ENCODE measurements at regions not wholly inside any gene's neighbourhood (a gene's known extent, or its start where the extent isn't known, plus 50 kb on each side); places are given as distances from the start of the nearest gene placed in this dataset.

- Histone ChIP-seq H3K27ac (ENCODE audit: low read depth, low read length) (no peak overlapping the region), H3K9me3 (ENCODE audit: control insufficient read depth, insufficient read depth, low read depth, low read length) (0 out of 2 replicates have a peak, but pooled peaks cover 6% of the 10 kb centered on the region), H3K27me3 (ENCODE audit: control insufficient read depth, insufficient read depth, low read length) (no peaks in the 10 kb centered on the region), H3K4me3 (ENCODE audit: low read depth, low read length) (no peak overlapping the region), H3K9ac (ENCODE audit: low read length) (no peak overlapping the region), H3K4me1 (ENCODE audit: control insufficient read depth, insufficient read depth, low read length) (no peaks in the 10 kb centered on the region), H3K36me3 (ENCODE audit: control insufficient read depth, insufficient read depth, low read length) (no peaks in the 10 kb centered on the region)
Measured at GRCh38 chr2:3981446-3981987, 278.1 kb downstream of the DCDC2C start.

- H3K4me1 ChIP-seq (ENCODE audit: control insufficient read depth, insufficient read depth, low read length), result no peaks in the 10 kb centered on the region
- H3K9me3 ChIP-seq (ENCODE audit: control insufficient read depth, insufficient read depth, low read depth, low read length), result 0 out of 2 replicates have a peak, but pooled peaks cover 6% of the 10 kb centered on the region
- H3K9ac ChIP-seq (ENCODE audit: low read length), result no peak overlapping the region
- no peak overlapping the region for H3K27ac ChIP-seq (ENCODE audit: low read depth, low read length)
- no peaks in the 10 kb centered on the region for H3K36me3 ChIP-seq (ENCODE audit: control insufficient read depth, insufficient read depth, low read length)
- no peaks in the 10 kb centered on the region for H3K27me3 ChIP-seq (ENCODE audit: control insufficient read depth, insufficient read depth, low read length)
- H3K4me3 ChIP-seq (ENCODE audit: low read depth, low read length), result no peak overlapping the region
Measured at GRCh38 chr2:3982160-3982559, 278.8 kb downstream of the DCDC2C start.

- no peaks in the 10 kb centered on the region for H3K36me3 ChIP-seq (ENCODE audit: control insufficient read depth, insufficient read depth, low read length)
- H3K9me3 ChIP-seq (ENCODE audit: control insufficient read depth, insufficient read depth, low read depth, low read length), result peaks cover 19% of the 10 kb centered on the region
- H3K4me1 ChIP-seq (ENCODE audit: control insufficient read depth, insufficient read depth, low read length), result no peaks in the 10 kb centered on the region
- no peaks in the 10 kb centered on the region for H3K27me3 ChIP-seq (ENCODE audit: control insufficient read depth, insufficient read depth, low read length)
- no peak overlapping the region for H3K4me3 ChIP-seq (ENCODE audit: low read depth, low read length)
- no peak overlapping the region for H3K27ac ChIP-seq (ENCODE audit: low read depth, low read length)
- H3K9ac ChIP-seq (ENCODE audit: low read length), result no peak overlapping the region
Measured at GRCh38 chr2:3986063-3986462, 282.7 kb downstream of the DCDC2C start.

DNA sequence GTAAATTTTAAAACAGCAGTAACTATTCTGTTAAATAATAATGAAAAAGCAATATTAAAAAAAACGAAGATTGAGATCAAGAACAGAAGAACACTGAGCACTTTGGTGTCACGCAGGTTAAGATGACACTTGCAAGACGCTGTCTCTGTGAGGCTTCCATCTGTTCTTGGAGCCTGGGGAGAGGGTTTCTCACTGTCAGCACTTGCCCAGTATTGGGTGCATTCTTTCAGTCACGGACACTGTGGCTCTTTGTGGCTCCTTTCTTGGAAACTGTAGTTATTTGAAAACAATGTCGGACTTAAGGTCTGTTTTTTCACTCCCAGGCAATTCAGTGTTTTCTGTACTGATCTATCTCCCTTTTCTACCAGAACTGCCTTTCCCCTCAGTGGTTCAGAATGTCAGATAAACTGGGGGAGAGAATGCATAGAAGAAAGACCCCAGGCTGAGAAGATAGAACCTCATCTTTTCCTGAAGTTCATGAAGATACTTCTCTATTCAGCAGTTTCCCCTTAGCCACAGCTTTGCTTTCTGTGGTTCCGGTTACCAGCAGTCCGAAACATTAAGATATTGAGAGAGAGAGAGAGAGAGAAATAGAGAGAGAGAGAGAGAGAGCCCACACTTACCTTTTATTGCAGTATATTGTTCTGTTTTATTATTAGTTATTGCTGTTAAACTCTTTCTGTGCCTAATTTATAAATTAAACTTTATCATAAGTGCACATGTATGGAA, 283.3 kb downstream of the DCDC2C start:
- no peaks in the 10 kb centered on the region for H3K36me3 ChIP-seq (ENCODE audit: control insufficient read depth, insufficient read depth, low read length)
- H3K27ac ChIP-seq (ENCODE audit: low read depth, low read length), result no peak overlapping the region
- no peak overlapping the region for H3K4me3 ChIP-seq (ENCODE audit: low read depth, low read length)
- H3K4me1 ChIP-seq (ENCODE audit: control insufficient read depth, insufficient read depth, low read length), result no peaks in the 10 kb centered on the region
- peaks cover 22% of the 10 kb centered on the region for H3K9me3 ChIP-seq (ENCODE audit: control insufficient read depth, insufficient read depth, low read depth, low read length)
- H3K9ac ChIP-seq (ENCODE audit: low read length), result no peak overlapping the region
- H3K27me3 ChIP-seq (ENCODE audit: control insufficient read depth, insufficient read depth, low read length), result no peaks in the 10 kb centered on the region

DNA sequence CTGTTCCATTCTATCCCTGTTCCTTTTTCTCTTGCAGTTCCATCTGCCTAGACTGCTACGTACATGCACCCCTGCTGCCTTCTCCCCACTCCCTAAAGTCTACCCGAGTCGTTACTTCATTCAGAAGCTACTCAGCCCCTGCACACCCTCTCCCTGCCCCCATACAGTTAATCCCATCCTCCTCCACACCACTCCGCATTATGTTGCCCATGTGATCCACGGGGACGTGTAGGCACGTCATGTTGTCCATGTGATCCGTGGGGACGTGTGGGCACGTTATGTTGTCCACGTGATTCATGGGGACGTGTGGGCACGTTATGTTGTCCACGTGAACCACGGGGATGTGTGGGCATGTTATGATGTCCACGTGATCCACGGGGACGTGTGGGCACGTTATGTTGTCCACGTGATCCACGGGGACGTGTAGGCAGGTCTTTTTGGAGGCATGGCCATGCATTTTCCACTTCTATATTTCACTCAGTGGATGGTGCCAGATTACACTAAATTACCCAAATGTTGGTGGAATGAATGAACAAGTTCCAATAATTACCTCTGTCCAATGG, 299.5 kb downstream of the DCDC2C start:
- Histone ChIP-seq H3K9me3 (ENCODE audit: control insufficient read depth, insufficient read depth, low read depth, low read length) (peaks cover 17% of the 10 kb centered on the region; the same call in 1 of the 2 replicates), H3K27me3 (ENCODE audit: control insufficient read depth, insufficient read depth, low read length) (no peaks in the 10 kb centered on the region; the same call in 1 of the 2 replicates), H3K4me1 (ENCODE audit: control insufficient read depth, insufficient read depth, low read length) (no peaks in the 10 kb centered on the region), H3K4me3 (ENCODE audit: low read depth, low read length) (no peak overlapping the region), H3K27ac (ENCODE audit: low read depth, low read length) (no peak overlapping the region), H3K9ac (ENCODE audit: low read length) (no peak overlapping the region), H3K36me3 (ENCODE audit: control insufficient read depth, insufficient read depth, low read length) (no peaks in the 10 kb centered on the region)

- Histone ChIP-seq H3K27ac (ENCODE audit: low read depth, low read length) (no peak overlapping the region), H3K4me3 (ENCODE audit: low read depth, low read length) (no peak overlapping the region), H3K4me1 (ENCODE audit: control insufficient read depth, insufficient read depth, low read length) (no peaks in the 10 kb centered on the region), H3K27me3 (ENCODE audit: control insufficient read depth, insufficient read depth, low read length) (no peaks in the 10 kb centered on the region), H3K9me3 (ENCODE audit: control insufficient read depth, insufficient read depth, low read depth, low read length) (peaks cover 32% of the 10 kb centered on the region), H3K9ac (ENCODE audit: low read length) (no peak overlapping the region), H3K36me3 (ENCODE audit: control insufficient read depth, insufficient read depth, low read length) (no peaks in the 10 kb centered on the region)
Measured at GRCh38 chr2:4012197-4012596, 308.8 kb downstream of the DCDC2C start.

DNA sequence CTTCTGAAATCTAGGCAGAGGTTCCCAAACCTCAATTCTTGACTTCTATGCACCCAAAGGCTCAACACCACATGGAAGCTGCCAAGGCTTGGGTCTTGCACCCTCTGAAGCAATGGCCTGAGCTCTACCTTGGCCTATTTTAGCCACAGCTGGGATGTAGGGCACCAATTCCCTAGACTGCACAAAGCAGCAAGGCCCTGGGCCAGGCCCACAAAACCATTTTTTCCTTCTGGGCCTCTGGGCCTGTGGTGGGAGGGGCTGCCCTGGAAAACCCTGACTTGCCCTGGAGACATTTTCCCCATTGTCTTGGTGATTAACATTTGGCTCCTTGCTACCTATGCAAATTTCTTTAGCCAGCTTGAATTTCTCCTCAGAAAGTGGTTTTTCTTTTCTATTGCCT, 315.2 kb downstream of the DCDC2C start:
- Histone ChIP-seq H3K36me3 (ENCODE audit: control insufficient read depth, insufficient read depth, low read length) (no peaks in the 10 kb centered on the region), H3K27me3 (ENCODE audit: control insufficient read depth, insufficient read depth, low read length) (no peaks in the 10 kb centered on the region)

GRCh38 chr2:4020153-4020552, 316.8 kb downstream of the DCDC2C start:
- Histone ChIP-seq H3K9ac (ENCODE audit: low read length) (no peak overlapping the region), H3K4me3 (ENCODE audit: low read depth, low read length) (no peak overlapping the region), H3K4me1 (ENCODE audit: control insufficient read depth, insufficient read depth, low read length) (no peaks in the 10 kb centered on the region), H3K27me3 (ENCODE audit: control insufficient read depth, insufficient read depth, low read length) (no peaks in the 10 kb centered on the region), H3K9me3 (ENCODE audit: control insufficient read depth, insufficient read depth, low read depth, low read length) (peaks cover 43% of the 10 kb centered on the region), H3K27ac (ENCODE audit: low read depth, low read length) (no peak overlapping the region), H3K36me3 (ENCODE audit: control insufficient read depth, insufficient read depth, low read length) (no peaks in the 10 kb centered on the region)

More for the DNA sequence above, 315.2 kb downstream of the DCDC2C start:
- no peak overlapping the region for H3K9ac ChIP-seq (ENCODE audit: low read length)
- no peak overlapping the region for H3K4me3 ChIP-seq (ENCODE audit: low read depth, low read length)
- H3K9me3 ChIP-seq (ENCODE audit: control insufficient read depth, insufficient read depth, low read depth, low read length), result peaks cover 49% of the 10 kb centered on the region
- no peak overlapping the region for H3K27ac ChIP-seq (ENCODE audit: low read depth, low read length)
- H3K4me1 ChIP-seq (ENCODE audit: control insufficient read depth, insufficient read depth, low read length), result no peaks in the 10 kb centered on the region

- Histone ChIP-seq H3K9ac (ENCODE audit: low read length) (no peak overlapping the region), H3K27ac (ENCODE audit: low read depth, low read length) (no peak overlapping the region), H3K36me3 (ENCODE audit: control insufficient read depth, insufficient read depth, low read length) (no peaks in the 10 kb centered on the region), H3K4me1 (ENCODE audit: control insufficient read depth, insufficient read depth, low read length) (no peaks in the 10 kb centered on the region), H3K27me3 (ENCODE audit: control insufficient read depth, insufficient read depth, low read length) (no peaks in the 10 kb centered on the region), H3K9me3 (ENCODE audit: control insufficient read depth, insufficient read depth, low read depth, low read length) (peaks cover 43% of the 10 kb centered on the region), H3K4me3 (ENCODE audit: low read depth, low read length) (no peak overlapping the region)
Measured at GRCh38 chr2:4020649-4021048, 317.3 kb downstream of the DCDC2C start.

DNA sequence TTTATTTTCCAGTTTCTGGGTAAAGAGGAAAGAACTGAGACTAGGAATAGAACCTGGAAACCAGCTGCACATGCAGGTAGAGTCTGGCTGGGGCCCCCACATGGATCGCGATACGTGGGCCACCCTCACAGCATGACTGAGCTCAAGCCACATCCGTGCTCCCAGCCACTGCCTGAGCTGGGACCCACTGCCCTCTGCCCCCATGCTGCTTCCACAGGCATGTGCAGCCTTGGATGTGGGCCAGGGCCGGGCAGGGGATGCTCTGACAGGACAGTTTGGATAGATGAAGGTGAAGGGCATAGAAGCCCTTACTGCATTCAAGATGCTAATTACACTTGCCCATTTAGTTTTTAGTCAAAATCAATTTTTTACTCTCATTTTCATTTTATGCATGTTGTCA, 321.2 kb downstream of the DCDC2C start:
- Histone ChIP-seq H3K36me3 (ENCODE audit: control insufficient read depth, insufficient read depth, low read length) (no peaks in the 10 kb centered on the region), H3K9me3 (ENCODE audit: control insufficient read depth, insufficient read depth, low read depth, low read length) (peaks cover 15% of the 10 kb centered on the region), H3K9ac (ENCODE audit: low read length) (no peak overlapping the region), H3K27ac (ENCODE audit: low read depth, low read length) (no peak overlapping the region), H3K4me1 (ENCODE audit: control insufficient read depth, insufficient read depth, low read length) (no peaks in the 10 kb centered on the region), H3K27me3 (ENCODE audit: control insufficient read depth, insufficient read depth, low read length) (no peaks in the 10 kb centered on the region), H3K4me3 (ENCODE audit: low read depth, low read length) (no peak overlapping the region)

GRCh38 chr2:4029081-4029480, 325.7 kb downstream of the DCDC2C start:
- Histone ChIP-seq H3K36me3 (ENCODE audit: control insufficient read depth, insufficient read depth, low read length) (no peaks in the 10 kb centered on the region), H3K9me3 (ENCODE audit: control insufficient read depth, insufficient read depth, low read depth, low read length) (no peaks in the 10 kb centered on the region; the same call in 1 of the 2 replicates), H3K9ac (ENCODE audit: low read length) (no peak overlapping the region), H3K27me3 (ENCODE audit: control insufficient read depth, insufficient read depth, low read length) (no peaks in the 10 kb centered on the region), H3K4me1 (ENCODE audit: control insufficient read depth, insufficient read depth, low read length) (no peaks in the 10 kb centered on the region), H3K4me3 (ENCODE audit: low read depth, low read length) (no peak overlapping the region), H3K27ac (ENCODE audit: low read depth, low read length) (no peak overlapping the region)

Data from HUES6 (cell line).